ENCODE measurements at regions not wholly inside any gene's neighbourhood (a gene's known extent, or its start where the extent isn't known, plus 50 kb on each side); places are given as distances from the start of the nearest gene placed in this dataset.

DNA sequence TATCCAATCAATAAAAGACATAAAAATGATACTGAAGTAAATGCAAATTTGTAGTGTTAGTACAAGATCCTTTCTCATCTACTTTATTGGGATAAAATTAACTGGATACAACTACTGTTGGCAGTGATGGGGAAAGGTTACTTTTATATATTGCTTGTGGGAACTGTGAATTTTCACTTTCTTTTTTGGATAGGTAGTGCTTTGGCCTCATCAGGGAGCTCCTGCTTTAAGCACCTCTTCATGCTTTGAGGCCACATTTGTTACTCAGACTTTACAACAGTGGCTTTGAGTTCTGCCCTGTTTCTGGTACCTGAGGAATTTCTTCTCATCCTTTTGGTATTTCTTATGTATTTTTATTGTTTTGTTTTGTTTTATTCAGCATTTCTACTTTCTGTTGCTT lies 134.7 kb upstream of the XIST start:
- TF ChIP-seq, protein P1, sequence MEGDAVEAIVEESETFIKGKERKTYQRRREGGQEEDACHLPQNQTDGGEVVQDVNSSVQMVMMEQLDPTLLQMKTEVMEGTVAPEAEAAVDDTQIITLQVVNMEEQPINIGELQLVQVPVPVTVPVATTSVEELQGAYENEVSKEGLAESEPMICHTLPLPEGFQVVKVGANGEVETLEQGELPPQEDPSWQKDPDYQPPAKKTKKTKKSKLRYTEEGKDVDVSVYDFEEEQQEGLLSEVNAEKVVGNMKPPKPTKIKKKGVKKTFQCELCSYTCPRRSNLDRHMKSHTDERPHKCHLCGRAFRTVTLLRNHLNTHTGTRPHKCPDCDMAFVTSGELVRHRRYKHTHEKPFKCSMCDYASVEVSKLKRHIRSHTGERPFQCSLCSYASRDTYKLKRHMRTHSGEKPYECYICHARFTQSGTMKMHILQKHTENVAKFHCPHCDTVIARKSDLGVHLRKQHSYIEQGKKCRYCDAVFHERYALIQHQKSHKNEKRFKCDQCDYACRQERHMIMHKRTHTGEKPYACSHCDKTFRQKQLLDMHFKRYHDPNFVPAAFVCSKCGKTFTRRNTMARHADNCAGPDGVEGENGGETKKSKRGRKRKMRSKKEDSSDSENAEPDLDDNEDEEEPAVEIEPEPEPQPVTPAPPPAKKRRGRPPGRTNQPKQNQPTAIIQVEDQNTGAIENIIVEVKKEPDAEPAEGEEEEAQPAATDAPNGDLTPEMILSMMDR (IDR thresholded peaks at IDR 0.05 in 2 of 3, conservative IDR thresholded peaks at IDR 0.05 in 1 of 3; ENCODE audit: borderline replicate concordance in 1 of 3, insufficient read depth in 1 of 3, low read depth in 2 of 3, low read length in 2 of 3): no peak
- TF ChIP-seq POLR2A (IDR thresholded peaks at IDR 0.05; ENCODE audit: borderline replicate concordance, extremely low read depth, insufficient read depth, insufficient read length): no peak
- TF ChIP-seq POLR2AphosphoS5 (IDR thresholded peaks at IDR 0.05; ENCODE audit: low read depth, low read length): no peak
- TF ChIP-seq EZH2 (IDR thresholded peaks at IDR 0.05): no peak
